ENCODE measurements at regions not wholly inside any gene's neighbourhood (a gene's known extent, or its start where the extent isn't known, plus 50 kb on each side); places are given as distances from the start of the nearest gene placed in this dataset.
A peak's percentile ranks its signal among the peaks of the same experiment; 100 is the strongest.

DNA sequence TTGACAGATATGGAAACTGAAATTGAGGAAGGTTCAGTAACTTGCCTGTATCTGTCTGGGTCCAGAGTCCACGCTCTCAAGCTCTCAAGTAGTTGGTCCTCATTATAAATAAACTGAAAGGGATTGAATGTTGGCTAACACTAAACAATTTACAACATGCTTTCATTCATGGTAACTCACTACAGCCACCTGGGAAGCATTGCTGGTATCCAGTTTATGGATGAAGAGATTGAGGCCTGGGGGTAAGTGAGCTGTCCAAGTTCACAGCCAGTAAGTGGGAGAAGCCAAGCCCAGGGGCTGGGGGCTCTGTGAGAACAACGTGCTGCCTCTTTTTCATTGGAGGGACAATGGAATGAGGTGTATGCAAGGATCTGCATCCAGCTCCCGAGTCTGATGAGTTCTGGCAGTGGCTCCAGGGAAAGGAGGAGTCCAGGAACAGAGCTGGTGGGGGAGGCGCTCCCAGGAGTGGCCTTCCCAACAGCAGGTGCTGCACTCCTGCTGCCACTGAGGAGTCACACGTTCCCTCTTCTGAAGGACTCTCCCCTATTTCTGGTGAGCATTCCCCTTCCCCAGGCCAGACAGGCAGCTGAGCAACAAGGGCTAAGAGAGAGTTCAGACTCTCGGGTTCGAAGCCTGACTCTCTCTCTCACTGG is 175.8 kb downstream of the CSNK2A3 start:
- no peak for DNase-seq (ENCODE audit: low spot score)

DNA sequence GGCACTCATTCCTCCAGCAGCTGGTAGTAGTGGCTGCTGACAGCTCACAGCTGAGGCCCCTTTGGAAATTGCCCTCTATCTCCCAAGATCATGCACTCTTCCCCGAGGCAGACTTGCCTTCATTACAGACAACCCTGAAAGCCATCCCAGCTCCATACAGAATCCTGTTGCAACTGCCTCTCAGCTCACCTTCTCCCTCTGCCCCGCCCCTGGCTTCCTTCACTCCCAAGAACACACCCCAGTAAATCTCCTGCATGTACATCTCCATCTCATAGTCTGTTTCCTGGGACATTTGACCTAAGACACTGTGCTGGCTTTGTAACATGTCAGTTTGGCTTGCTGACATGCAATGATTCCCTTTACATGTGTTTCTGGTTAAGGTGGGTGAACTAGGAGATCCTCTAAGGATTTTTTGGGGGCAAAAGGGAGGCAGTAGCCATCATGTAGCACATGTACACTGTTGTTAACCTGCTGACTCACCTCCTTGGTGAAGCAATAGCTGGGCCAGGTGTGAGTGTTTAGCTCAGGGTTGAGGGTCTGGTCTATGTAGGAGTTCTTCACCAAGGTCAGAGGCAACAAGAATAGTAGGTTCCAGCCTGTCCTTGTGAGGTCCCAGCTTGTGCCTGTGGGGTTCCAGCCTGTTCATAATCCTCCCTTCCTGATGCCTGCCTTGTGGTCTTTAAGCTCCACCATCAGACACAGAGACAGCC is 179.6 kb downstream of the CSNK2A3 start:
- no peak for DNase-seq (ENCODE audit: low spot score)

DNA sequence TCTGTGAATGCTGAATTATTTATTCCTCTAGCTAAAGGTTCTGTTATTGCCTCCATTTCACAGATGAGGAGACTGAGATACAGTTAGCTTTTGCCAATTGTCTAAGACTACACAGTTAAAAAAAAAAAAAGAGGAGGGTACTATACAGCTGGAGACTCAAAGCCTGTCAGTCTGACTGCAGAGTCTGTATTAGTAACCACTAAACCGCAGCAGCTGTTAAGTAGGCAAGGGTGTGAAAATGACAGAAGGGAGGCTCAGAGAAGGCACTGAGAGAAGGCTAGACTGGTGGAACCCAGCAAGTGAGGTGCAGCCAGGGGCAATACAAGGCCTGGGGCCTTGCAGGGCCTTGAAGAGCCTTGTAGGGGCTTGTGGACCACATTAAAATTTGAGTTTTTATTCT is 181.2 kb downstream of the CSNK2A3 start:
- DNase-seq (ENCODE audit: low spot score): peak; percentile 47

DNA sequence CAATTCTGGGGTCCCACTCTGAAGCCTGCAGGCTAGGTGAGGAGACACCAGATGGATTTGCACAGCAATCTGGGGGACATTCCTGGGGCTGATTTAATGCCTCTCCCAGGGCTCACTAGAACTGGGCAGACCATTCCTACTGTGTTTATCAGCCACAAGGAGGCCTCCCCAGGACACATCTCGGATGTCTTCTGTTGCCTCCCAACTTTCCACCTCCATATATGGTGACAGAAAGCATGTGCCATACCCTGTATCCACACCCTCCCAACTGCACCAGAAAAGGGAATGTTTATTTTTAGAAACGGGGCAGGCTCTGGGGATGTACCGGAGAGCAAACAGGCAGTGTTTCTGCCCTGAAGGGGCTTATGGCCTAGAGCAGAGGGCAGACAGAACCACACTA is 181.8 kb downstream of the CSNK2A3 start:
- no peak for DNase-seq (ENCODE audit: low spot score)

DNA sequence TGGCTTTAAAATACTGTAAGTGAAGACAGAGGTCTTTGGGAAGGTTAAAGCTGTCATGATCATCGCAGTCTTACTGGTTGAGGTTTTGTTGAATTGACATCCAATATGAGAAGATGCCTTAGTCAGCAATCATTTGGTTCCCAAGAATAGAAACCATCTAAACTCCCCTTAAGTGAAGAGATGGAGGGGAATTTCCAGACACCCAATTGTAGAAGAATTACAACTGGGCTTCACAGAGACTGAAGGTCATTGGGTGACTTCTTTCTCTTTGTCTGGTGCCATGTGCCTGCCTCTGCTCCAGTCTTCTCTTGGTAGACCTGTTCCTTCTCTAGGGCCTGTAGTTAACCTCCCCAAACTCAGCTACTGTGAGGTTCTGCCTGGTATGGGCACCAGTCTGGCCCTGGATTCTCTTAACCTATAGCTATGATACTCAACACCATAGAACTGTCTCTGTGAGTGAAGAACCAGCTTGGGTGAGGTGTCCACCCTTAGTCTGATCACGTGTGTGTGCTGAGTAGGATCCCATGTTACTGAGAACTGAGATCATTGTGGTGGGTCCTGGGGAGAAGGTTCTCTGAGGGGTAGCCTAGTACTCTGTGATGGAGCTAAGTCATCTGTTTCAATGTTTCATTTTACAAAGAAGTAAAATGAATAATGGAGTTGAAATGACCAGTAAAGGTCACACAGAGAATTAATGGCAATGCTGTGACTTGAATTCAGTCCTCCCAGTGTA is 182.5 kb downstream of the CSNK2A3 start:
- DNase-seq (ENCODE audit: low spot score): no peak

DNA sequence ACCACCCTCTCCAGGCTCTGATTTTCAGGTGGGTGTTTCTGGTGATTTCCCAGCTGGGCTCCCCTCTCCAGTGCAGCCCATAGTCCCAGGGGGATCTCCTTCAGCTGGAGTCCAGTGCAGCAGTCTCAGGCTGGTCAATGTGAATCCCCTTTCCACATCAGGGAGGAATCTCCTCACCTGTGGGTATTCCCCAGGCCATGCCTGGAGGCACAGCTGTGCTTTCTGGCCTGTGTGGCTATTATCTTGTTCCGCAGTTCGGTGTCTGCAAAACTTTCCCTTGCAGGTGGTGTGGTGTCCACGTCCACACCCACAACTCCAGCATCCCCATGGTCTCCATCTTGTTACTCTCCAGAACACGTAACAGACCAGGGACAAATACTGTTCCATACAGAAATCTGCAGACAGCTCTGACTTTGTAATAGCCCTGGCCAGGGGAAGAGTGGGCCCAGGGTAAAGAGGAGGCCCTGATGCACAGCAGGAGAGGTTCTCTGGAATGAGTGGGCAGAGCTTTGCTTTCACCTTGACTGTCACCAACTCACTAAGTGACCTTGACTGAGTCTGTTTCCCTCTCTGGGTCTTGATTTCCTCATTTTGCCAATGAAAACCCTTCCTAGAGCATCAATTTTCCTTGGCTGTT is 183.2 kb downstream of the CSNK2A3 start:
- no peak for DNase-seq (ENCODE audit: low spot score)

DNA sequence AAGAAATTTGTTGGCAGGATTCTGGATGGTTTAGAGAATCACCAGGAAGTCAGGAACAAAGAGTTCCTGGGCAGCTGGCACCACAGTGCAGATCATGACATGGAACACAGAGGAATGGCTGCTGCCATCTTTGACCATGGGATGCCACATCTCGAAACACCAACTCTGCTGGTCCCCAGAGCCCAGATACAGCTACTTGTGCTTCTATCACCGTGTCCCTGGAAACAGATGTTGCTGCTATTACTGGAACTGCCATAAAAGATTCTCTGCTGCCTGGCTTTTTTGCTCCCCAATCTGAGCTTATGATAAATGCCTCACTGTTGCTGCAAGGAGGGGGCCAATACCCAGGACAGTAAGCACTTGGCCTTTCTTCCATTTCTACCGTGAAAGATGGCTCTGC is 185.2 kb downstream of the CSNK2A3 start:
- DNase-seq (ENCODE audit: low spot score): no peak

DNA sequence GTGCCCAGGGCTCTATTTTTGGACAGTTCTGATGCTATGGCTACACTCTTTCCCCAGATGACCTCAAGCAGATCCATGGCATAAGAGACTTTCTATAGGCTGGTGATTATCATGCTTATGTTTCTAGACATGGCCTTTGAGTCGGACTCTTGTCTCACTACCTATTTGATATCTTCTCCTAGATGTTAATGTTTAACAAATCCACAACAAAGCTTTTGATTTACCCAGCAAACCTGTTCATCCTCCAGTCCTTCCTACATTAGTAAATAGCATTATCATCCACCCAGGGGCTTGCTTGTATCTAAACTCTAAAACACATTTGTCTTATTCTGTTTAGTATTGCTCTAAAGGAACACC is 188.7 kb downstream of the CSNK2A3 start:
- no peak for DNase-seq (ENCODE audit: low spot score)

DNA sequence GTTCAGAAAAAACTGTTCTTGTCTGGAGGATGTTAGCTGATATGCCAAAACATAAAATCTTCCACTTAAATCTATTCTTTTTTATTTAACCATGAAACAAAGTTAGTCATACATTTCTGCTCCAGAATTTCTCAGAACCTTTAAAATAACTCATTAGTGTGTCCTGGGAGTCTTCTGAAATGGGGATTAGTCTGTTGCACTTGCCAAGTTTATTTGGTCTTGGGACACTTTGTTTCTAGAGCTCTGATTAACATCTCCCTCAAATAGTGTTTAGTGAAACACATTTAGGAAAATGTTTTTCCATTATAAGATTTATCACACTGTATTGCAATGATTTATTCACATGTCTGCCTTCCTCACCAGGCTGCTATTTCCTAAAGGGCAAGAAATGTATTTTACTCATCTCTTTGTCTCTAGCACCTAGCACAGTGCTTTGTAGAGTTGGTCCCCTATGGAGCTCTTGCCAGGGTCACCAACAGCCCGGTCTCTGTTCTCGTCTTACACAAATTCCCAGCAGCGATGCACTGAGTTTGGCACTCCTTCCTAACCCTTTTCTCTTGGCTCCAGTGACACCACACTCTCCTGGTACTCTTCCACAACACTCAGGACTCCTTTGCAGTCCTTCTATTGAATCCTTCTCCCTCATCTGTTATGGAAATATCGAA is 189.2 kb downstream of the CSNK2A3 start:
- DNase-seq (ENCODE audit: low spot score): no peak

DNA sequence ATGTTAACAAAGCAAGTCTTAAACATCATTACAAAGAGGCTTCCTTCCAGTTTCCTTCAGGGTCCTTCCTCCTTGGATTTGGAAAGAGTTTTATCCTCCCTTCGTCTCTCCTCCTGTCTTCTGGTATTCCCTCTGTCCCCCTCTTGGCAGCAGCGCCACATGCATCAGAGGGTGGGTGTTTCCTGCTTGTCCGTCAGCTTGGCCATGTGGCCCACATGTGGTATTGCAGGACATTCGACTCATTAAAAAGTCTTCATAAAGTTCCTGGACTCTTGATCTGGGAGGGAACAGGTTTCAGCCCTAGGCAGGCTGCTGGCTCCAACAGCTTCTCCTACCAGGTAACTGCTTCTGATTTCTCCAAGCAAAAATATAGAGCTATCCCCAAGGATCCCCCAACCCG is 189.8 kb downstream of the CSNK2A3 start:
- DNase-seq (ENCODE audit: low spot score): no peak

DNA sequence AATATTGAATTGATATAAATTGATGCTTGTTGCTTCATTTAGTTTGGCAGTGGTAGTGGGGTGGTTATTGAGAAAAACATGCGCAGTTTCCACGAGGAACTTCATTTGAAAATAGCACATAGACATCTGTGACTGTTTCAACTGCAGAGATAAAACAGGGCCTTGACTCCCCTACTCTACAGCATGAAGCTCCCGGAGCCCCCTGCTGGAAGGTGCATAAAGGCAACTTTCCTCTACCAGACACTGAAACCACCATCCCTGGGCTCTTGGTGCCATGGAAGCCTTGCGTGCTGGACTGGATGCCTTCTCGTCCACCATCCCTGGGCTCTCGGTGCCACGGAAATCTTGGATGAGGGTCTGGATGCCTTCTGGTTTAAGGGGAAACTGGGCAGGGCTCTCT is 195.9 kb downstream of the CSNK2A3 start:
- DNase-seq (ENCODE audit: low spot score): peak; percentile 27

DNA sequence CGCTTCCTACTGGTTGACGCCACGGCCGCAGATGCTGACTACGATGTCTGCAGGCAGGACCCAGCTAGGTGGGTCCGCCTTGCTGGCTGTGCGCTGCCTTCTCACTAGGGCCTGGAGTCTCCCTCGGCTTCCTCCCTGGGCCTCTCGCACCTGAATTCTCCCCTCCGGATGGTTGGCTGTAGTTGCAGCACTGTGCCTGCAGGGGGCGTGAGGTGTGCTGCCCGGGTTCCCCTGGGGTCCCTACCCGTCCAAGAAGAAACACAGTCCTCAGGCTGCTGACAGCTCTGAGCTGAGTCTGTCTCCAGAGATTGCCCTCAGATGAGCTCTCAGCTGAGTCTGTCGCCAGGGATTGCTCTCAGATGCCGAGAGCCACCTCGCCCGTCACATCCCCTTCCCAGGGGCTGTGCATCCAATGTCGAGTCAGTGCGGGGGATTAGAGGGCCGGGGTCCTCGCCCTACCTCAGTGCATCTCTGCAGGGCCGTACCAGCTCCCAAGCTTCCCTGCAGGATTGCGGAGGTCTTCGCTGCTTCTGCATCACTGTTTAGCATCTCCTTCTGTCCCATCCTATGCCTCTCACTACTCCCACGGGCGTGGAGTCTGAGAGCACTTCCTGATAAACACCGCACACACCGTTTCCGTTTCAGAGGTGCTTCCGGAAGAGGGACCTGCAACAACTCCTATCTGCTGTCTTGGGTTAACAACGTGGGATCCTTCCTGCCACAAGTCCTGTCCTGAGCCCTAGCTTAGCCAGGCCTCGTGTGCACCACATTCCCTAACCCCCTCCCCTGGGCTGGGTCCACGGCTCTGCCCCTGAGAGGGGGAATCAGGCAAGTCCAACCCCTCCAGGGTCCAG is 196.9 kb downstream of the CSNK2A3 start:
- no peak for DNase-seq (ENCODE audit: low spot score)

DNA sequence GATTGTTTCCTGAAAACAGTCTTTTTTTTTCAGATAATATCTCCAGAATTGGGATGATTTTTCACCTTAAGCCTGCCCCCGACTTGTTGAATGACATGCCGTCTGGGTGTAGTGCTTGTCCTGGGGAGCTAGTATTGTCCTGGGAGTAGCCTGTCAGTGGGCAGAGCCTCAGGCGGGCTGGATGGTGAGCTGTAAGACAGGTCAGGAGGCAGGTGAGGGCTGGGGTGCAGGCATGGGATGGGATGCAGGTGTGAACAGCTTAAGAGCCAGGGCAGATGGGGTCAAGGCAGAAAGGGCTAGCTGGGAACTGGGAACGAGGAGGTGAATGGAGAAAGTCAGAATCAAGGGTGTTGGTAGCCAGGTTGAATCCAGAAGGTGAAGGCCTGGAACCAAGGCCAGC is 200.2 kb downstream of the CSNK2A3 start:
- no peak for DNase-seq (ENCODE audit: low spot score)

DNA sequence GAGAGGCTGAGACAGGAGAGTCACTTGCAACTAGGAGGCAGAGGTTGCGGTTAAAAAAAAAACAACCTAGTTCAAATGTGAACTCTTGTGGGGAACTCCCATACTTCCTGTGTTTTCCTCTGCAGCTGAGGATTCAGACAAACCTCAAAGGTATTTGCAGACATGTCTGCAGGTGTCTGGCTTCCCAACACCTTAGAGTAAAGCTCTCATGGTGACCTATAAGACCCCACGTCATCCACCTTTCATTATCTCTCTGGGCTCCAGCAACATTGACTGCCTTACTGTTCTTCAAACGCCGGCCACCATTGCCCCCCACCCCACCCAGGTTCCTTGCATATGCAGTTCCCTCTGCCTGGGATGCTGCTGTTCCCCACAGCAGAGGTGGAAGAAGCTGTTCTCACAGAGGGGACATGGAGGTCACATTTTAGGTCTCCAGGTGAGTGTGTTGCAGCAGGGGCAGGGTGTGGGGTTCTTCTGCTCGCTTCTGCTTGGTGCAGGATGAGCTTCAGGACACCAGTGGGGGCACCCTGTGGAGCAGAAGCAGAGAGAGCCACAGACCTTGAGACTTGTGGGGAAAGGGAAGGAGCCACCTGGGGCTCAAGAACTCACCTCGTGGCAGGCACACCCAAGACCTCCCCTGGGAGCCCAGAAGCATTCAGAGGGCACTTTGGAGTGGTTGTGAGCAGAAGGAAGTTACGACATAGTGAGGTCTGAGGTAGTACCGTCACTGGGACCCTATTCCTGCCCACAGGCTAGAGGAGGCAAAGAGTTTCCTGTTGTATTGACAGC is 203.2 kb downstream of the CSNK2A3 start:
- no peak for DNase-seq (ENCODE audit: low spot score)

DNA sequence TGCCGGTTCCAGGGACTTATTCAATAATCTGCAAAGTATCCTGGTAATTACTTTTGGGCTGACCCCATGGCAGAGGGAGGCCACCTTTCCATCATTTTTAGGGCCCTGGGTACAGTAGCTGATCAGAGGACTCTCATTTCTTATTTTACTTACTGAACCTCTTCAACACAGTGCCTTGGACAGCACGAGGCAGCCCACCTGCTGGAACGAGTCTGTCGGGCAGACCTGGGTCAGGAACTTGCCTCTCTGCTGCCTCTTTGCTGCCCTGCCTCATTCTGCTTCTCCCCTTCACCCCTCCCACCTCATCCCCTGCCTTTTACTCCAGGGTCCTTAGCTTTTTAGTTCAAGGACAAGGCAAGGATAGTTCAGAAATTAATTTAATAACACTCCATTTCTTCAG is 204.5 kb downstream of the CSNK2A3 start:
- DNase-seq (ENCODE audit: low spot score): no peak

DNA sequence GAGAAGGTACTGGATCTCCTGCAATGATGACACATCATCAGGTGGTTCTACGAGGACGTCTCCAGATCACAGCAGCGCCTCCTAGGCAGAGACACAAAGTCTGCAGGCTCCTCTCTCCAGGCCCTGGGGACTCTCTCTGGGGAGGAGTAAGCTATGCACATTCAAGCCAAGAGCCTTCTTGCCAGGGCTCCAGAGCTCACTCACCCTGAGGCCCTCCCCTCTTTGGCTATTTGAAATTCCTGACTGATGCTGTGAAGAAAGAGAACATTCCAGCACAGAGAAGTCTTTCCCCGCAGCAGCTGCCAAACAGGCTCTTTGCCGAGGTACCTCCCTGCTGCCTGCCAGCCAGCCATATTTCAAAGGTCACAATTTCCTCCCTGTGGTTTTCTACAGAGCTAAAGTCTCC is 204.9 kb downstream of the CSNK2A3 start:
- DNase-seq (ENCODE audit: low spot score): peak; percentile 75

DNA sequence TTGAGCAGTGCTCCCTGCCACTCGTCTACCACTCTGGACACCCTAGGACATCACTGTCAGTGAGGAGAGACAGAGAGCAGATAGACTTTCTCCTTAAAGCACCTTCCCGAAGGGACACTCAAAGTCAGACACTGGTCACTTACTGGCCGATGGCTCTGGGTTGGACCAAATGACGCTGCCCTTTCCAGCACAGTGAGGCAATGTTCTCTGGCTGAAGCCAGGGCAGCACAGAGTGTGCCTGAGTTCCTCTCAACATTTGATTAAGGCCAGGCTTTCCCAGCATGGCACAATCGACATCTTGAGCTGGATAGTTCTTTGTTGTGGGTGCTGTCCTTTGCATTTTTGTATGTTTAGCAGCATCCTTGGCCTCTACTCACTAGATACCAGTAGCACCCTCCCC is 206.2 kb downstream of the CSNK2A3 start:
- DNase-seq (ENCODE audit: low spot score): no peak

DNA sequence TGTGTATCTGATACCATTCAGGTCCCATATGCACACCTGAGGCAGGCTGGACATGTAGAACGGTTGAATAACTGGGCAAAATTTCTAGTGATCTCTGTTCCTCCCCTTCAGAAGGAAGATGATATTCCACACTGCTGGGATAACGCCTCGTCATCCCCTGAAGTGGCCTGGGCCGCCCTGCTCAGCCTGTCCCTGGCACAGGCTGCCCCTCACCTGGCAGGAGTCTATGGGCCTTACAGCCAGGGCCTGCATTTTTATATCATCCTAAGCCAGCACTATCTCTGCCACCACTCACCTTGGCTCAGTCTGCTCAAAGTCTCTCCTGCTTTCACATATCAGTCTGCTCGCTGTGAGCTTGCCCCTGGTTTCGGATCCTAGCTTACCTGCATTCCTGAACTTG is 209.2 kb downstream of the CSNK2A3 start:
- DNase-seq (ENCODE audit: low spot score): no peak

DNA sequence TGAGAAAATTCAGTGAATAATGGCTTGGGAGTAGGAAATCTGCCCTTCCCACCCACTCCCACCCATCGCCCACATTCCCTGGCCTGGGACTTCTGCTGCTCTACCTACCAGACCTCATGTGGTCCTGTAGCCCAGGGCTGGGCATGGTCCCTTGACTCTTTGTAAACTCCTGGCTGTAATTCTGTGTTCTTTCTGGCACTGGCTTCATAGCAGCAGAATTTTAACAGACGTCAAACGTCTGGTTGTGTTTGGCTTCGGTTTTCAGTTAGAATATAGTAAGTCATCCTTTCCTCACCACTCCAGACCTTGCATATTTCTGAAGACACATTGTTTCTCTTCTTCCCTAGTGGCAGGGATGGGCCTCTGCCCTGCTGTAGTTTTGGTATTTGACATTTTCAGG is 210.6 kb downstream of the CSNK2A3 start:
- no peak for DNase-seq (ENCODE audit: low spot score)

DNA sequence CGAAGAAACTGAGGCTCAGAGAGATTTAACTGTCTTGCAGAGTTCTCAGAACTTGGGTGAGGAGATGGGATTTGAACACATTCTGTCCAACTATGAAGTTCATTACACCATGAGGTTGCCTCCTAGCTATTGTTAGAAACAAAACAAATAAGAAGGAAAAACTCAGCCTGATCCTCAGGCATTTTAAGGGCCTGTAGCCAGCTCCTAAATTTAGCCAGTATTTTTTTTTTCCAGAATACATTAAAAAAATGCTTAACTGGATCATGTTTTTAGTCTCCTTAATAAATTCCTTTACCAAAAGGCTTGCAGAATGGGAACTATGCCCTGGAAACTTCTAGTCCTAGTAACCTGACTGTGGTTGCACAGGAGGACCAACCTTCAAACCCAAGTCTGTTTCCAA is 212.0 kb downstream of the CSNK2A3 start:
- DNase-seq (ENCODE audit: low spot score): no peak

DNA sequence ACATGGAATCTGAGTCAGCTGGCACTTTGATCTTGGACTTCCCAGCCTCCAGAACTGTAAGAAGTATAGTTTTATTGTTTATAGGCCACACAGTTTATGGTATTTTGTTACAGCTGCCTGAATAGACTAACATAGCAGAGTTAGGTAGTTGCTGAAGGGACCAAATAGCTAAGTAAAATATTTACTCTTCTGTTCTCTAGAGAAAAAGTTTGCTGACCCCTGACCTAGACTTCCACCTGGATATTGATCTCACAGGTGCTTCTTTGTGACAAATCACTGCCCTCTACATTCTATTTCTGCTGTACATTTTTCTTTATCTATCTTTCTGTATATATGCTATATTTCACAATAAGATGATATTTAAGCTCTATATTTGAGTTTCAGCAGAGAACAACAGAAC is 212.5 kb downstream of the CSNK2A3 start:
- no peak for DNase-seq (ENCODE audit: low spot score)
